HG02870 (cell line): ENCODE measurements at regions not wholly inside any gene's neighbourhood (a gene's known extent, or its start where the extent isn't known, plus 50 kb on each side); places are given as distances from the start of the nearest gene placed in this dataset.
"Not testable (repeated sequence)": the region's sequence is repeated elsewhere in the genome, so short reads cannot be mapped to it uniquely, and the experiment has no call there.

Experiments
- ATAC-seq: cut with Tn5 transposase; IDR thresholded peaks from one replicate; pipeline ENCODE4 v1.9.1; 2021; ENCODE audit warnings: mild to moderate bottlenecking, moderate library complexity; ENCODE audit not compliant: unreplicated experiment

- ATAC-seq = no peak
Observed at GRCh38 chr3:17913359-17913758, 170.9 kb upstream of the TBC1D5 start.

GRCh38 chr3:17911986-17912760 is 169.7 kb upstream of the TBC1D5 start:
- ATAC-seq = no peak

GRCh38 chr3:17910922-17911321 is 168.5 kb upstream of the TBC1D5 start:
- no peak for ATAC-seq

GRCh38 chr3:17909714-17910113 is 167.3 kb upstream of the TBC1D5 start:
- ATAC-seq = no peak

GRCh38 chr3:17908399-17909191 is 166.2 kb upstream of the TBC1D5 start:
- no peak for ATAC-seq

GRCh38 chr3:17905996-17906395 is 163.6 kb upstream of the TBC1D5 start:
- no peak for ATAC-seq

- peak; percentile 97 for ATAC-seq
Observed at GRCh38 chr3:17901893-17902292, 159.5 kb upstream of the TBC1D5 start.

DNA sequence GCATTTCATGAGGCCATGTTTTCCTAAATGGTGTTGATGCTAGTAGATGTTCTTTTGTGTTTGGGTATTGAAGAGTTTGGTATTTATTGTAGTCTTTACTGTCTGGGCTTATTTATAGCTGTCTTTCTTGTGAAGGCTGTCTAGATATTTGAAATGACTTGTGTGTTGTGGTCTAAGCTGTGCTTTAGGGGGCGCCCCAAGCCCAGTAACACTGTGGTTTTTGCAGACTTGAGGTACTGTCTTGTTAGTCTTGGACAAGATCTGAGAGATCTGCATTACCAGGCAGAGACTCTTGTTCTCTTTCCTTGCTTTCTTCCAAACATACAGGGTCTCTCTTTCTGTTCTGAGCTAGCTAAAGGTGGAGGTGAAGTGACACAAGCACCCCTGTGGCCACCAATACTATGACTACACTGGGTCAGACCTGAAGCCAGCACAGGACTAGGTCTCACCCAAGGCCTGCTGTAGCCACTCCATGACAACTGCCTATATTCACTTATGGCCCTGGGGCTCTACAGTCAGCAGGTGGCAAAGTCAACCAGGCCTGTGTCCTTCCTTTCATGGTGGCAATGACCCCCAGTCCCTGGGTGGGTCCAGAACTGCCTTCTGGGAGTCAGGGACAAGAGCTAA is 152.1 kb upstream of the TBC1D5 start:
- ATAC-seq = no peak

- ATAC-seq = no peak
Observed at GRCh38 chr3:17891139-17891856, 148.9 kb upstream of the TBC1D5 start.

- ATAC-seq = no peak
Observed at GRCh38 chr3:17885986-17886385, 143.6 kb upstream of the TBC1D5 start.

- no peak for ATAC-seq
Observed at GRCh38 chr3:17882981-17883380, 140.6 kb upstream of the TBC1D5 start.

DNA sequence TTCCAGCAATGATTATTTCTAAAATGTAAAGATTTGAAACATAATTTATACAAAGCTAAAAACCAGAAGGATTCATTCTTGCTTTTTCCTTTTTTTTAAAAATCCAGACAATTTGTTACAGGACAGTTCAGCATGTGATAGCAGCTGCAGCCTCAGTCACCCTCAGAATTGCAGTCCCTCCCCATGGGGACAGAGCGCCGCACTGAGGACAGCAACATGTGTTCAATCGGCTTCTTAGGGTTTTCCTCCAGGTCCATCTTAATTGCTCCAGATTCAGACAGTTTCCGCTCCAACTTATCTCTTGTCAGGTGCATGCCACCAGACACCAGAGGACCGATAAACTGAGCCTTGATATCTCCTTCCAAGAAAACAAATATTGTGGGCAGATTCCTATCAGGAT is 134.9 kb upstream of the TBC1D5 start:
- ATAC-seq = no peak

GRCh38 chr3:17874636-17875035 is 132.2 kb upstream of the TBC1D5 start:
- ATAC-seq = no peak

DNA sequence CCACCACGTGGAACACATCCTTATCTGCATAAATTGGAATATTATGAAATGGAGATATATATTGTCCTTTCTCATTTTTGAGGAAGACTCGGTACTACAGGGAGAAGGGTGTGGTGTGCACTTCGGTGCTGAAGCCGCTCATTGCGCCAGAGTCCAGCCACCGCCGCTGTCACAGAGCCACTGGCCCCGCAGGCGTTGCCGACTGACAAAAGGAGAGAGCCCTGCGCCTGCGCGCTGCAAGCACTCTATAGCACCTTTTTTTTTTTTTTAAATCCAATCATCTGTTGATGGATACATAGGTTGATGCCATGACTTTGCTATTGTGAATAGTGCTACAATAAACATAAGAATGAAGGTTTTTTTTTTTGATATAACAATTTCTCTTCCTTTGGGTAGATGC is 130.0 kb upstream of the TBC1D5 start:
- no peak for ATAC-seq

DNA sequence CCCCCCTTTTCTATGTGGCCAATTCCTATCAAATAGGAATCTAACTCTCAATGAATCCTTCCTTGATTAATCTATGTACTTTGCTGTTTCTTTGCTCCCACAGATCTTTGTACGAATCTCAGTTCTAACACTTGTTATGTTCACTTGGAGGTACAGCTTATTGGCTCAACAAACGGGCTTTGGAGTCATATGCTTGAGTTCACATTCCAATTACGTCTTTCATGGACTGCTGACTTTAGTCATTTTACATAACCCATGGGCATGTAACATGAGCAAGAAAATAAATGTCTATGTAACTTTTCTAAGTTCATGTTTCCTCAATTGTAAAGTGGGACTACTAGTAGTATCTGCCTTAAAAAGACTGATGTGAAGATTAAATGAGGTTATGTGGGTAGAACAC is 123.2 kb upstream of the TBC1D5 start:
- no peak for ATAC-seq

GRCh38 chr3:17861476-17861875 is 119.0 kb upstream of the TBC1D5 start:
- no peak for ATAC-seq

GRCh38 chr3:17860840-17861471 is 118.5 kb upstream of the TBC1D5 start:
- not testable (repeated sequence) for ATAC-seq

- ATAC-seq = peak; percentile 44
Observed at GRCh38 chr3:17852217-17852616, 109.8 kb upstream of the TBC1D5 start.

GRCh38 chr3:17850448-17850847 is 108.0 kb upstream of the TBC1D5 start:
- no peak for ATAC-seq

DNA sequence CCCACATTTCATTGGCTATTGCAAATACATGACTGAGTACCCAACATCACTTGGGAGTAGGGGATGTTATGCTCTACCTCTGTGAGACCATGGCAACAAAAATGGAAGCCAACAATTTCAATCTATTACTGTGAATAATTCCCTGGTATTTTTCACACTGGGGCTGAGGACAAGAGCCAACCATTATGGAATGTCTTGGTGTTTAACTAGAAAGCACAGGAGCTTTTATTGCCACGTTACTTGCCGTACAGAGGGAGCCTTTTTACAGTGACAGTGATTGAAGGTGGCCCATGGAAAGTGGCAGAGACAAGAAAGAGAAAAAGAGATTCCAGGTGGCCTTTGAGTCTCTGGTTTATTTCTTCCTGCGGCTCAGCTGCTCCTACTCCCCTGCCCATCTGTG is 105.7 kb upstream of the TBC1D5 start:
- ATAC-seq = no peak

DNA sequence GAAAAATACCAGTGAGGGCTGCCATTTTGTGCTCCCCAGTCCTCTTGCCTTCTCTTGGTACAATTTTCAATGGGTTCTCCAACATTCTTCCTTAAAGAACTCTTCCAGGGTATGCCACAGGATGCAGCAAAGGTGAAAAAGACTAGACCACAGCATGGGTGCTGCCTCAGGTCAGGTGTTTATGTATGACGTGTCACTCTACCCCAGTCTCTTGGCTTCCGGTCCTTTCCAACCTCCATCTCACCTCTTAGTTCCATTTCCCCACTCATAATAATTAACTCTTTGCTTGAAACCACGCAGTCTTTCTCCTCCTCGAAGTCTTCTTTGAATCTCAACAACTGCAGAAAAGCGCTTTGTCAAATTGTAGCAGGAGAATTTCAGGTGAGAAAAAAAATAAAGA is 104.7 kb upstream of the TBC1D5 start:
- no peak for ATAC-seq
